HG03064 (cell line): ENCODE measurements at regions not wholly inside any gene's neighbourhood (a gene's known extent, or its start where the extent isn't known, plus 50 kb on each side); places are given as distances from the start of the nearest gene placed in this dataset.

Experiments
- ATAC-seq: cut with Tn5 transposase; IDR thresholded peaks from one replicate; pipeline ENCODE4 v1.9.1; 2021; ENCODE audit warnings: low read depth; ENCODE audit not compliant: unreplicated experiment

- ATAC-seq: no peak
Observed at GRCh38 chr10:89153971-89154370, 53.1 kb downstream of the CH25H start.

GRCh38 chr10:89153116-89153515, 54.0 kb downstream of the CH25H start:
- no peak for ATAC-seq

- no peak for ATAC-seq
Observed at GRCh38 chr10:89151857-89152256, 55.3 kb downstream of the CH25H start.

- no peak for ATAC-seq
Observed at GRCh38 chr10:89148061-89148460, 59.1 kb downstream of the CH25H start.

- no peak for ATAC-seq
Observed at GRCh38 chr10:89147256-89147655, 59.9 kb downstream of the CH25H start.

GRCh38 chr10:89144836-89145235, 62.3 kb downstream of the CH25H start:
- ATAC-seq: no peak

- no peak for ATAC-seq
Observed at GRCh38 chr10:89142590-89142989, 64.5 kb downstream of the CH25H start.

GRCh38 chr10:89138755-89139490, 68.2 kb downstream of the CH25H start:
- no peak for ATAC-seq

GRCh38 chr10:89134963-89135362, 72.2 kb downstream of the CH25H start:
- ATAC-seq: peak; percentile 85

GRCh38 chr10:89129911-89130310, 77.2 kb downstream of the CH25H start:
- no peak for ATAC-seq

- no peak for ATAC-seq
Observed at GRCh38 chr10:89122433-89123051, 84.6 kb downstream of the CH25H start.

GRCh38 chr10:89121764-89122020, 85.4 kb downstream of the CH25H start:
- no peak for ATAC-seq

- ATAC-seq: no peak
Observed at GRCh38 chr10:89120931-89121763, 86.0 kb downstream of the CH25H start.

- no peak for ATAC-seq
Observed at GRCh38 chr10:89119651-89120050, 87.5 kb downstream of the CH25H start.

- ATAC-seq: no peak
Observed at GRCh38 chr10:89118091-89118490, 89.0 kb downstream of the CH25H start.

- ATAC-seq: no peak
Observed at GRCh38 chr10:89115876-89116627, 91.1 kb downstream of the CH25H start.

- no peak for ATAC-seq
Observed at GRCh38 chr10:89114846-89115625, 92.1 kb downstream of the CH25H start.

- ATAC-seq: no peak
Observed at GRCh38 chr10:89102735-89103134, 104.4 kb downstream of the CH25H start.

- ATAC-seq: no peak
Observed at GRCh38 chr10:89101943-89102342, 105.2 kb downstream of the CH25H start.

- ATAC-seq: no peak
Observed at GRCh38 chr10:89100680-89101079, 106.4 kb downstream of the CH25H start.
